Adrenal gland (tissue), 9 donors: ENCODE measurements at regions not wholly inside any gene's neighbourhood (a gene's known extent, or its start where the extent isn't known, plus 50 kb on each side); places are given as distances from the start of the nearest gene placed in this dataset.

ENCODE experiments used
- DNase-seq, 7 donors: peaks; one replicate each; pipeline ENCODE4 v3.0.0-alpha.2; 2019 to 2020
- H3K27ac ChIP-seq, 5 donors: fragments of 200-600 bp; sonication (generic) in 4 of 5; 1 replicate in 3 of 5; 2 replicates in 2 of 5; pipeline versions ENCODE4 v1.5.1 to v1.8.0; 2016 to 2020; ENCODE audit warnings: mild to moderate bottlenecking in 1 of 5
- H3K27me3 ChIP-seq: fragments of 200-600 bp; 2 replicates; pipeline ENCODE4 v1.8.0; 2021
- H3K36me3 ChIP-seq, 2 donors: fragments of 200-600 bp; replicated peaks in 1 of 2; 1 replicate in 1 of 2; 2 replicates in 1 of 2; pipeline versions ENCODE4 v1.5.1 to v1.8.0; 2018 to 2022
- H3K4me1 ChIP-seq, 2 donors: fragments of 200-600 bp; replicated peaks in 1 of 2; 1 replicate in 1 of 2; 2 replicates in 1 of 2; pipeline versions ENCODE4 v1.5.1 to v1.8.0; 2018 to 2021
- H3K4me3 ChIP-seq, 4 donors: fragments of 200-600 bp; sonication (generic) in 3 of 4; one replicate each; pipeline ENCODE4 v1.5.1; 2016 to 2018
- H3K9me3 ChIP-seq, 3 donors: fragments of 200-600 bp; sonication (generic) in 1 of 3; replicated peaks in 1 of 3; 1 replicate in 2 of 3; 2 replicates in 1 of 3; pipeline versions ENCODE4 v1.5.1 to v1.8.0; 2016 to 2021
- POLR2A ChIP-seq, 2 donors: fragments of 450-650 bp; IDR thresholded peaks; one replicate each; pipeline ENCODE4 v1.6.1; 2017; ENCODE audit warnings: antibody characterized with exemption in 2 of 2, mild to moderate bottlenecking in 2 of 2, moderate library complexity in 1 of 2
- WGBS, 4 donors: extraction: QIAGEN DNeasy Blood & Tissue Kit in 2 of 4; methylation state at CpG; one replicate each; pipeline versions ENCODE4 v1.1.5 to v1.1.7; 2013 to 2017; 5-methylcytosine and 5-hydroxymethylcytosine counted together
- intact Hi-C, 2 donors: fragments of 100-400 bp; cut with DNase I; formaldehyde crosslinking; loops; one replicate each; pipeline versions ENCODE4 v1.14.1 to v1.15.0; 2022 to 2023
- TF ChIP-seq, protein P1 (sequence below), 6 experiments: fragments of 450-650 bp in 4 of 6; fragments of 200-600 bp in 2 of 6; sonication (generic) in 1 of 6; IDR thresholded peaks; 1 replicate in 5 of 6; 2 replicates in 1 of 6; pipeline versions ENCODE4 v1.5.1 to v1.8.0; 2016 to 2021; ENCODE audit warnings: antibody characterized with exemption in 6 of 6, mild to moderate bottlenecking in 2 of 6, moderate library complexity in 1 of 6
- donor health status: healthy with polysubstance abuse.
- donor health status: Bipolar disorder and iron deficiency.
- donor health status: DM: yes; HTN: yes; CAD: no.
- donor health status: DM: no; HTN: no; CAD: no.
- donor health status: DM: no; HTN: no; CAD: no.

DNA sequence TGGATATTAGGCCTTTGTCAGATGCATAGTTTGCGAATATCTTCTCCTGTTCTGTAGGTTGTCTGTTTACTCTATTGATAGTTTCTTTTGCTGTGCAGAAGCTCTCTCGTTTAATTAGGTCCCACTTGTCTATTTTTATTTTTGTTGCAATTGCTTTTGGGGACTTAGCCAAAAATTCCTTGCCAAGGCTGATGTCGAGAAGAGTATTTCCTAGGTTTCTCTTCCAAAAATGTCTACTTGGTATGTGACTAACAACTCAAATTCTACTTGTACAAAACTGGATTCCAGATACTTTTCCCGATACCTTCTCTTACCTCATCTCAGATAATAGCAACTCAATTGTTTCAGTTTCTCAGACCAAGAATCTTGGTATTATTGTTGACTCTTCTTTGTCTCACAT, 142.4 kb upstream of the GLRA2 start:
- no peak overlapping the region for H3K4me3 ChIP-seq
- intact Hi-C loops: no loop called here
- H3K27ac ChIP-seq: no peak overlapping the region
- H3K27me3 ChIP-seq: no peaks in the 10 kb centered on the region
- H3K36me3 ChIP-seq: no peaks in the 10 kb centered on the region
- no peaks in the 10 kb centered on the region for H3K9me3 ChIP-seq
- no peaks in the 10 kb centered on the region for H3K4me1 ChIP-seq
- no peak for DNase-seq
- 28 to 56% (median 48%) methylated on average over 4 of the region's 4 CpGs for WGBS, 4 donors
- TF ChIP-seq POLR2A (IDR thresholded peaks at IDR 0.05): no peak
- TF ChIP-seq, protein P1, sequence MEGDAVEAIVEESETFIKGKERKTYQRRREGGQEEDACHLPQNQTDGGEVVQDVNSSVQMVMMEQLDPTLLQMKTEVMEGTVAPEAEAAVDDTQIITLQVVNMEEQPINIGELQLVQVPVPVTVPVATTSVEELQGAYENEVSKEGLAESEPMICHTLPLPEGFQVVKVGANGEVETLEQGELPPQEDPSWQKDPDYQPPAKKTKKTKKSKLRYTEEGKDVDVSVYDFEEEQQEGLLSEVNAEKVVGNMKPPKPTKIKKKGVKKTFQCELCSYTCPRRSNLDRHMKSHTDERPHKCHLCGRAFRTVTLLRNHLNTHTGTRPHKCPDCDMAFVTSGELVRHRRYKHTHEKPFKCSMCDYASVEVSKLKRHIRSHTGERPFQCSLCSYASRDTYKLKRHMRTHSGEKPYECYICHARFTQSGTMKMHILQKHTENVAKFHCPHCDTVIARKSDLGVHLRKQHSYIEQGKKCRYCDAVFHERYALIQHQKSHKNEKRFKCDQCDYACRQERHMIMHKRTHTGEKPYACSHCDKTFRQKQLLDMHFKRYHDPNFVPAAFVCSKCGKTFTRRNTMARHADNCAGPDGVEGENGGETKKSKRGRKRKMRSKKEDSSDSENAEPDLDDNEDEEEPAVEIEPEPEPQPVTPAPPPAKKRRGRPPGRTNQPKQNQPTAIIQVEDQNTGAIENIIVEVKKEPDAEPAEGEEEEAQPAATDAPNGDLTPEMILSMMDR (IDR thresholded peaks at IDR 0.05): no peak

DNA sequence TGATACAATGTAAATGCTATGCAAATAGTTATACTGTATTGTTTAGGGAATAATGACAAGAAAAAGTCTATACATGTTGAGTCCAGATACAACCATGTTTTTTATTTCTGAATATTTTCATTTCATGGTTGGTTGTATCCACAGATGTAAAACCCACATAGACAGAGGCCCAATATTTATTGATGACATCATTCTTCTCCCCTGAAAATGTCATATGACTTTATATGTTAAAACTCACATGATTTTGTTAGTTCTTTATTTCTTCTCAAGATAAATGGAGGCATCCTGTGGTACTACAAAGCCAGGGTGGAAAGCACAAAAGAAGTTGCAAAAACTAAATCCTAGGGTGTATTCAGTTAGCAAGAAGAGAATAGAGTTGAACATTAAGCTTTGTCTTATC, 149.3 kb upstream of the GLRA2 start:
- Histone ChIP-seq H3K36me3 (no peaks in the 10 kb centered on the region), H3K9me3 (no peaks in the 10 kb centered on the region), H3K4me3 (no peak overlapping the region), H3K27ac (no peak overlapping the region), H3K27me3 (peaks cover 3% of the 10 kb centered on the region), H3K4me1 (no peaks in the 10 kb centered on the region)
- no peak for DNase-seq
- intact Hi-C loops: no loop called here
- TF ChIP-seq, protein P1 (IDR thresholded peaks at IDR 0.05): no peak
- no peak for TF ChIP-seq POLR2A (IDR thresholded peaks at IDR 0.05)

GRCh38 chrX:14377427-14377826, 151.9 kb upstream of the GLRA2 start:
- Histone ChIP-seq H3K4me1 (no peaks in the 10 kb centered on the region), H3K27me3 (peaks cover 3% of the 10 kb centered on the region), H3K27ac (no peak overlapping the region), H3K4me3 (no peak overlapping the region), H3K9me3 (no peaks in the 10 kb centered on the region), H3K36me3 (no peaks in the 10 kb centered on the region)
- TF ChIP-seq POLR2A (IDR thresholded peaks at IDR 0.05): no peak
- TF ChIP-seq, protein P1 (IDR thresholded peaks at IDR 0.05): no peak
- intact Hi-C loops: no loop called here
- no peak for DNase-seq

GRCh38 chrX:14363728-14364127, 165.6 kb upstream of the GLRA2 start:
- no peak overlapping the region for H3K4me3 ChIP-seq
- H3K27me3 ChIP-seq: no peaks in the 10 kb centered on the region
- no peaks in the 10 kb centered on the region for H3K36me3 ChIP-seq
- no peak for DNase-seq
- H3K9me3 ChIP-seq: no peaks in the 10 kb centered on the region
- no peaks in the 10 kb centered on the region for H3K4me1 ChIP-seq
- H3K27ac ChIP-seq: no peak overlapping the region
- WGBS, 4 donors: 76 to 86% (median 84%) methylated on average over 4 of the region's 4 CpGs
- intact Hi-C loops: no loop called here
- TF ChIP-seq POLR2A (IDR thresholded peaks at IDR 0.05): no peak
- TF ChIP-seq, protein P1 (IDR thresholded peaks at IDR 0.05): no peak
